Uterus (tissue), 2 donors: ENCODE measurements at regions not wholly inside any gene's neighbourhood (a gene's known extent, or its start where the extent isn't known, plus 50 kb on each side); places are given as distances from the start of the nearest gene placed in this dataset.

ENCODE experiments used
- CTCF ChIP-seq, 4 experiments: fragments of 200-600 bp in 2 of 4; fragments of 450-650 bp in 2 of 4; sonication (generic) in 2 of 4; IDR thresholded peaks; one replicate each; pipeline ENCODE4 v1.5.1; 2016 to 2019; ENCODE audit warnings: antibody characterized with exemption in 4 of 4, mild to moderate bottlenecking in 2 of 4, moderate library complexity in 1 of 4
- POLR2A ChIP-seq, 2 donors: fragments of 450-650 bp; IDR thresholded peaks; one replicate each; pipeline ENCODE4 v1.6.1; 2016; ENCODE audit warnings: antibody characterized with exemption in 2 of 2, mild to moderate bottlenecking in 1 of 2, moderate library complexity in 1 of 2

GRCh38 chr5:154593071-154593470 is 115.0 kb upstream of the HAND1 start:
- no peak for TF ChIP-seq CTCF (IDR thresholded peaks at IDR 0.05)
- no peak for TF ChIP-seq POLR2A (IDR thresholded peaks at IDR 0.05)
